ENCODE measurements at regions not wholly inside any gene's neighbourhood (a gene's known extent, or its start where the extent isn't known, plus 50 kb on each side); places are given as distances from the start of the nearest gene placed in this dataset.

DNA sequence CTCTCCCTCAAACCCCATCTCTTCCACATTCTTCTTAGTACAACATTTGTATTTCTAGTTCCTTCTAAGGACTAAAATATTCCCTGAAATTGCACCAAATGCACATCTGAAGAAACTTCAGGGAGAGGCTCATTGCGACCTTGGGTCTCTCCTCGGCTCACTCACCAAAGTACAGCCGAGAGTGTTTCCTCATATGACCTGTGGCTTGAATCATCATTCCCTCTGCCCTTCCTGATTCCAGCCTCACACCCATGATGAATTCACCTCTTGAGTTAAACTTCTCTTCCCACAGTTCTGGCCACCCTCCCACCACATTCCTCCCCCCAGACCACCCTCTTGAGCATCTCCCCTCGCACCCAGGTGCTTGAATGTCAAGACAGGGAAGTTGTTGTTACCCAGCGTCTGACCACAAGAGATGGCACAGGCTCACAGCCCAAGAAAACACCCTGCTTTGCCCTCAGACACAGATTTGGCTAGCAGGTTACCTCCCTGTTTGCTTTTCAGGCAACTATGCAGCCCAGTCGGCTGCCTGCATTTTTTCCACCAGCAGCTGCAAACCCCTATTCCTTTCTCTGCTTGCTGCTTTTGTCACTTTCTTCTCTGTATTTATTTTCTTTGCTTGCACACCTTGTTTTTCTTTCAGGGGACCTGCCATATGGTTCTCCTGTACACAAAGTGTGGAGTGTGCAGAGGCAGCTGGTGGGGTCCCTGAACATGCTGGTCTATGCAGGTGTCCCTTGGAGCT, 214.8 kb downstream of the SPATA18 start:
- H2BK5ac ChIP-seq (ENCODE audit: low read depth, low read length, poor library complexity, severe bottlenecking) = no peak overlapping the region
- no peak overlapping the region for H2BK120ac ChIP-seq (ENCODE audit: low read depth, low read length)
- no peak overlapping the region for H3K23ac ChIP-seq (ENCODE audit: low read length in 2 of 2)
- no peak overlapping the region for H2AK5ac ChIP-seq (ENCODE audit: low read length, severe bottlenecking)
- H3K4ac ChIP-seq (ENCODE audit: low read depth in 1 of 2, low read length in 2 of 2) = no peak overlapping the region
- 81% methylated on average over 6 of the region's 6 CpGs for WGBS
- no peaks in the 10 kb centered on the region for H3K4me1 ChIP-seq (ENCODE audit: control insufficient read depth, insufficient read depth, low read depth, low read length)
- no peak overlapping the region for H3K4me2 ChIP-seq (ENCODE audit: low read length, poor library complexity, severe bottlenecking)
- H2AFZ ChIP-seq (ENCODE audit: low read depth, low read length) = no peak overlapping the region
- H3K27me3 ChIP-seq (ENCODE audit: control insufficient read depth in 1 of 2, insufficient read depth in 1 of 2, low read length in 2 of 2) = no peaks in the 10 kb centered on the region
- no peak for DNase-seq
- H3K9me3 ChIP-seq (ENCODE audit: control insufficient read depth, low read length) = no peaks in the 10 kb centered on the region
- H3K18ac ChIP-seq (ENCODE audit: low read depth in 1 of 2, low read length in 2 of 2) = no peak overlapping the region
- H3K79me1 ChIP-seq (replicated peaks; ENCODE audit: low read length, poor library complexity, severe bottlenecking) = no peaks in the 10 kb centered on the region
- no peak overlapping the region for H2BK12ac ChIP-seq (ENCODE audit: low read length in 2 of 2)
- H3K36me3 ChIP-seq (ENCODE audit: control insufficient read depth in 1 of 2, insufficient read depth in 2 of 2, low read depth in 1 of 2, low read length in 2 of 2) = no peaks in the 10 kb centered on the region
- H4K91ac ChIP-seq (ENCODE audit: low read length) = no peak overlapping the region
- H3K9ac ChIP-seq (ENCODE audit: low read length) = no peak overlapping the region
- no peak overlapping the region for H3K27ac ChIP-seq (ENCODE audit: low read length, poor library complexity, severe bottlenecking)
- no peak overlapping the region for H4K8ac ChIP-seq (ENCODE audit: low read length)
- H3K14ac ChIP-seq (ENCODE audit: low read length in 2 of 2) = no peak overlapping the region
- H3K4me3 ChIP-seq (ENCODE audit: insufficient read depth in 1 of 2, low read depth in 1 of 2, low read length in 2 of 2) = no peak overlapping the region
- no peak overlapping the region for H2BK15ac ChIP-seq (ENCODE audit: low read depth, poor library complexity, severe bottlenecking)

DNA sequence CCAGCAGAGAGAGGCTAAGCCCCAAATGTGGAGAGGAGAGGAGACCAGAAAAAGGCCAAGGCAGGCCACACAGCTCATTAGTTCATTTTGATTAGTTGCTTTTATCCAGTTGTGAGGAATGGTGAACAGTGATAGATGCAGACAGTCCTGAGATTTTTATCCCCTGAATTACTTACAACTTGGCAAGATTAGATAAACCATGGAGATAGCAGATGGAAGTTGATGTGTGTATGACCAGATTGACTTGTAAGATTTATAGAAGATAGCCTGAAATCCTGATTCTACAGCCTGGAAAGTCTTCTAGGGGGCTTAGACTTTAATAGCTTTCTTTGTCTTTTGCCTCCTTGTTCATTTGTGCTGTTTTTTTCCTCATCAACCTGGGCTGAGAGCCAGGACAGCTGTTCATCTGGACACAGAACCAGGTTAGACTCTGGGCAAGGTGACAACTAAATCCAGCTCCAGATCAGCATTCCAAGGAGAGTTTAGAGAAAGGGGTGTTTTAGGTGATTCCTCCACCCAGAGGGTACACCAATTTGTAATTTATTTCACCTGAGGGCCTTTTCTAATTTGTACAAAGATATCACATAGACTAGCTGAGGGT, 215.5 kb downstream of the SPATA18 start:
- Histone ChIP-seq H2AK5ac (ENCODE audit: low read length, severe bottlenecking) (no peak overlapping the region), H3K4me1 (ENCODE audit: control insufficient read depth, insufficient read depth, low read depth, low read length) (no peaks in the 10 kb centered on the region), H3K4me3 (ENCODE audit: insufficient read depth in 1 of 2, low read depth in 1 of 2, low read length in 2 of 2) (no peak overlapping the region), H3K4me2 (ENCODE audit: low read length, poor library complexity, severe bottlenecking) (no peak overlapping the region), H2BK120ac (ENCODE audit: low read depth, low read length) (no peak overlapping the region), H4K91ac (ENCODE audit: low read length) (no peak overlapping the region), H3K27ac (ENCODE audit: low read length, poor library complexity, severe bottlenecking) (no peak overlapping the region), H2BK12ac (ENCODE audit: low read length in 2 of 2) (no peak overlapping the region), H4K8ac (ENCODE audit: low read length) (no peak overlapping the region), H3K27me3 (ENCODE audit: control insufficient read depth in 1 of 2, insufficient read depth in 1 of 2, low read length in 2 of 2) (no peaks in the 10 kb centered on the region), H3K79me1 (replicated peaks; ENCODE audit: low read length, poor library complexity, severe bottlenecking) (no peaks in the 10 kb centered on the region), H3K9ac (ENCODE audit: low read length) (no peak overlapping the region), H3K4ac (ENCODE audit: low read depth in 1 of 2, low read length in 2 of 2) (no peak overlapping the region), H3K14ac (ENCODE audit: low read length in 2 of 2) (no peak overlapping the region), H2BK15ac (ENCODE audit: low read depth, poor library complexity, severe bottlenecking) (no peak overlapping the region), H3K9me3 (ENCODE audit: control insufficient read depth, low read length) (no peaks in the 10 kb centered on the region), H2BK5ac (ENCODE audit: low read depth, low read length, poor library complexity, severe bottlenecking) (no peak overlapping the region), H3K18ac (ENCODE audit: low read depth in 1 of 2, low read length in 2 of 2) (no peak overlapping the region), H2AFZ (ENCODE audit: low read depth, low read length) (no peak overlapping the region), H3K23ac (ENCODE audit: low read length in 2 of 2) (no peak overlapping the region), H3K36me3 (ENCODE audit: control insufficient read depth in 1 of 2, insufficient read depth in 2 of 2, low read depth in 1 of 2, low read length in 2 of 2) (no peaks in the 10 kb centered on the region)
- no peak for DNase-seq

DNA sequence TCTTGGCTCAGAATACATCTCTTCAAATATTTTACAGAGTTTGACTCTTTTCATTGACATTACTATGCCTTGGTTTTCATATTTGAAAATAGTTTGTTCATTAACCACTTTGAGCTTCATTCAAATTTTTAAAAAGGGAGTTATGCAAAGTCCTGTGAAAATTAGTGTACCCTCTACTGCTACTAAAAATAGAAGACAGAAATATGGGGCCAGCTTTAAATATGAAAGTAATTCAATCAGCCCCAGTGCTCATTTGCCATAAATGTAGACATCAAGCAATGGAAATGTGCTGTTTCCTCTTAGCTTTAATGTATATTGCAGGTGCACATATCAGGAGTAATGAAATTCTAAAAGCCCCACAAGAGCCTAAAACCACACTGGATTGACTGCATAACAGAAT, 218.7 kb downstream of the SPATA18 start:
- H3K9ac ChIP-seq (ENCODE audit: low read length) = no peak overlapping the region
- no peak overlapping the region for H2AFZ ChIP-seq (ENCODE audit: low read depth, low read length)
- H3K4me3 ChIP-seq (ENCODE audit: insufficient read depth in 1 of 2, low read depth in 1 of 2, low read length in 2 of 2) = no peak overlapping the region
- no peaks in the 10 kb centered on the region for H3K27me3 ChIP-seq (ENCODE audit: control insufficient read depth in 1 of 2, insufficient read depth in 1 of 2, low read length in 2 of 2)
- H3K4me1 ChIP-seq (ENCODE audit: control insufficient read depth, insufficient read depth, low read depth, low read length) = no peaks in the 10 kb centered on the region
- no peak overlapping the region for H3K4me2 ChIP-seq (ENCODE audit: low read length, poor library complexity, severe bottlenecking)
- H2BK5ac ChIP-seq (ENCODE audit: low read depth, low read length, poor library complexity, severe bottlenecking) = no peak overlapping the region
- H3K18ac ChIP-seq (ENCODE audit: low read depth in 1 of 2, low read length in 2 of 2) = no peak overlapping the region
- no peak overlapping the region for H3K4ac ChIP-seq (ENCODE audit: low read depth in 1 of 2, low read length in 2 of 2)
- no peak overlapping the region for H2BK15ac ChIP-seq (ENCODE audit: low read depth, poor library complexity, severe bottlenecking)
- H4K91ac ChIP-seq (ENCODE audit: low read length) = no peak overlapping the region
- no peak overlapping the region for H2BK12ac ChIP-seq (ENCODE audit: low read length in 2 of 2)
- no peak overlapping the region for H4K8ac ChIP-seq (ENCODE audit: low read length)
- H3K14ac ChIP-seq (ENCODE audit: low read length in 2 of 2) = no peak overlapping the region
- peaks cover 25% of the 10 kb centered on the region for H3K9me3 ChIP-seq (ENCODE audit: control insufficient read depth, low read length)
- H3K27ac ChIP-seq (ENCODE audit: low read length, poor library complexity, severe bottlenecking) = no peak overlapping the region
- H2AK5ac ChIP-seq (ENCODE audit: low read length, severe bottlenecking) = no peak overlapping the region
- DNase-seq = no peak
- no peak overlapping the region for H3K23ac ChIP-seq (ENCODE audit: low read length in 2 of 2)
- H3K79me1 ChIP-seq (replicated peaks; ENCODE audit: low read length, poor library complexity, severe bottlenecking) = no peaks in the 10 kb centered on the region
- no peaks in the 10 kb centered on the region for H3K36me3 ChIP-seq (ENCODE audit: control insufficient read depth in 1 of 2, insufficient read depth in 2 of 2, low read depth in 1 of 2, low read length in 2 of 2)
- H2BK120ac ChIP-seq (ENCODE audit: low read depth, low read length) = no peak overlapping the region

DNA sequence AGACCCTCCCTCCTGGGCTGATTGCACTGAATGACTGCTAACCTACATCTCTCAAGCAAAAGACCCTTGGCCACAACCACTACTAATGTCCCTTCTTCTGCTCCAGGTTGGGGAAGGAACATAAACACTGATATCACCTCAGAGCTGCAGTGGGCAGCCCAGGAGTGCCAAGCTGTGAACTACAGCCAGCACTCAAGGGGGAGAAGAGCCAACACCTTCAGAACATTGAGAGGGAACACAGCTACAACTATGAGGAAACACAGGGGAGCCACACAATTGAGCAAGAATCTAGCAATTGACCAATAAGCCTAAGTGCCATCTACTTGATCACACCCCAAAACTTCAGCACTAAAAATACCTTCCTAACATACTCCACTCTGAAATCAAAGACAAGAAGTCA, 222.8 kb downstream of the SPATA18 start:
- H3K14ac ChIP-seq (ENCODE audit: low read length in 2 of 2) = no peak overlapping the region
- H3K4ac ChIP-seq (ENCODE audit: low read depth in 1 of 2, low read length in 2 of 2) = no peak overlapping the region
- no peaks in the 10 kb centered on the region for H3K36me3 ChIP-seq (ENCODE audit: control insufficient read depth in 1 of 2, insufficient read depth in 2 of 2, low read depth in 1 of 2, low read length in 2 of 2)
- H3K27me3 ChIP-seq (ENCODE audit: control insufficient read depth in 1 of 2, insufficient read depth in 1 of 2, low read length in 2 of 2) = no peaks in the 10 kb centered on the region
- H3K23ac ChIP-seq (ENCODE audit: low read length in 2 of 2) = no peak overlapping the region
- H2AK5ac ChIP-seq (ENCODE audit: low read length, severe bottlenecking) = no peak overlapping the region
- H3K4me1 ChIP-seq (ENCODE audit: control insufficient read depth, insufficient read depth, low read depth, low read length) = no peaks in the 10 kb centered on the region
- H3K4me2 ChIP-seq (ENCODE audit: low read length, poor library complexity, severe bottlenecking) = no peak overlapping the region
- no peak overlapping the region for H2BK12ac ChIP-seq (ENCODE audit: low read length in 2 of 2)
- no peak overlapping the region for H4K91ac ChIP-seq (ENCODE audit: low read length)
- H2BK5ac ChIP-seq (ENCODE audit: low read depth, low read length, poor library complexity, severe bottlenecking) = no peak overlapping the region
- no peak overlapping the region for H3K18ac ChIP-seq (ENCODE audit: low read depth in 1 of 2, low read length in 2 of 2)
- H3K4me3 ChIP-seq (ENCODE audit: insufficient read depth in 1 of 2, low read depth in 1 of 2, low read length in 2 of 2) = no peak overlapping the region
- no peak overlapping the region for H2AFZ ChIP-seq (ENCODE audit: low read depth, low read length)
- no peak overlapping the region for H3K9ac ChIP-seq (ENCODE audit: low read length)
- no peaks in the 10 kb centered on the region for H3K79me1 ChIP-seq (replicated peaks; ENCODE audit: low read length, poor library complexity, severe bottlenecking)
- no peak overlapping the region for H2BK15ac ChIP-seq (ENCODE audit: low read depth, poor library complexity, severe bottlenecking)
- H3K27ac ChIP-seq (ENCODE audit: low read length, poor library complexity, severe bottlenecking) = no peak overlapping the region
- H2BK120ac ChIP-seq (ENCODE audit: low read depth, low read length) = no peak overlapping the region
- no peak overlapping the region for H4K8ac ChIP-seq (ENCODE audit: low read length)
- no peak for DNase-seq
- H3K9me3 ChIP-seq (ENCODE audit: control insufficient read depth, low read length) = peaks cover 37% of the 10 kb centered on the region

All from mesenchymal stem cell (in vitro differentiated cells and primary cell).